Stromal cell of bone marrow (primary cell): ENCODE measurements at regions not wholly inside any gene's neighbourhood (a gene's known extent, or its start where the extent isn't known, plus 50 kb on each side); places are given as distances from the start of the nearest gene placed in this dataset.

Experiments used
- DNase-seq: peaks from one replicate; pipeline ENCODE4 v3.0.0-alpha.2; 2012; ENCODE audit warnings: low read depth

GRCh38 chr1:87224201-87224600, 104.5 kb upstream of the LMO4 start:
- peak; percentile 100 for DNase-seq

- DNase-seq, result no peak
These were observed 103.5 kb upstream of the LMO4 start for GRCh38 chr1:87225171-87225570.

GRCh38 chr1:87226341-87226760, 102.3 kb upstream of the LMO4 start:
- DNase-seq, result peak; percentile 98

GRCh38 chr1:87227651-87228050, 101.0 kb upstream of the LMO4 start:
- no peak for DNase-seq

- DNase-seq, result no peak
These were observed 98.2 kb upstream of the LMO4 start for GRCh38 chr1:87230501-87230900.

- no peak for DNase-seq
These were observed 96.8 kb upstream of the LMO4 start for GRCh38 chr1:87231703-87232367.

GRCh38 chr1:87236585-87236984, 92.1 kb upstream of the LMO4 start:
- DNase-seq, result peak; percentile 8

- DNase-seq, result no peak
These were observed 88.6 kb upstream of the LMO4 start for GRCh38 chr1:87239997-87240605.

GRCh38 chr1:87240661-87241285, 87.9 kb upstream of the LMO4 start:
- DNase-seq, result no peak

GRCh38 chr1:87242445-87243185, 86.1 kb upstream of the LMO4 start:
- DNase-seq, result no peak

GRCh38 chr1:87243573-87243972, 85.1 kb upstream of the LMO4 start:
- no peak for DNase-seq

- DNase-seq, result no peak
These were observed 82.2 kb upstream of the LMO4 start for GRCh38 chr1:87246436-87246835.

GRCh38 chr1:87249803-87250202, 78.9 kb upstream of the LMO4 start:
- DNase-seq, result no peak

- DNase-seq, result no peak
These were observed 78.3 kb upstream of the LMO4 start for GRCh38 chr1:87250336-87250735.

- DNase-seq, result peak; percentile 6
These were observed 76.3 kb upstream of the LMO4 start for GRCh38 chr1:87252406-87252805.

GRCh38 chr1:87262688-87263087, 66.0 kb upstream of the LMO4 start:
- DNase-seq, result no peak

- no peak for DNase-seq
These were observed 65.4 kb upstream of the LMO4 start for GRCh38 chr1:87263281-87263680.

GRCh38 chr1:87263785-87264184, 64.9 kb upstream of the LMO4 start:
- DNase-seq, result no peak

GRCh38 chr1:87264976-87265375, 63.7 kb upstream of the LMO4 start:
- no peak for DNase-seq

GRCh38 chr1:87265786-87266185, 62.9 kb upstream of the LMO4 start:
- no peak for DNase-seq

GRCh38 chr1:87268111-87268510, 60.6 kb upstream of the LMO4 start:
- DNase-seq, result no peak

- no peak for DNase-seq
These were observed 58.8 kb upstream of the LMO4 start for GRCh38 chr1:87269921-87270320.

GRCh38 chr1:87273291-87273690, 55.4 kb upstream of the LMO4 start:
- no peak for DNase-seq
